K562 (cell line): ENCODE measurements at regions not wholly inside any gene's neighbourhood (a gene's known extent, or its start where the extent isn't known, plus 50 kb on each side); places are given as distances from the start of the nearest gene placed in this dataset.

Experiments used
- CCAR2 ChIP-seq: fragments of 200-400 bp; formaldehyde crosslinking; IDR thresholded peaks from 2 replicates; pipeline ENCODE4 v1.6.1; 2017; ENCODE audit warnings: mild to moderate bottlenecking, low read depth, low read length
- HMG20A ChIP-seq: fragments of 450-650 bp; formaldehyde crosslinking; conservative IDR thresholded peaks from 2 replicates; pipeline ENCODE4 v1.4.0; 2020; ENCODE audit warnings: mild to moderate bottlenecking, mixed read lengths
- KLF1 ChIP-seq: fragments of 450-650 bp; IDR thresholded peaks from 2 replicates; pipeline ENCODE4 v1.6.1; 2016; ENCODE audit warnings: missing genetic modification characterization, missing compliant biosample characterization
- MAFF ChIP-seq: IDR thresholded peaks from 2 replicates; pipeline ENCODE4 v1.6.1; 2012; ENCODE audit warnings: low read length, improper control_type of control experiment
- MTA1 ChIP-seq: fragments of 450-650 bp; IDR thresholded peaks from 2 replicates; pipeline ENCODE4 v1.6.1; 2017; ENCODE audit warnings: borderline replicate concordance
- POLR3A ChIP-seq: IDR thresholded peaks from 2 replicates; pipeline ENCODE4 v1.6.1; 2011; ENCODE audit warnings: borderline replicate concordance, mild to moderate bottlenecking, moderate library complexity; ENCODE audit not compliant: insufficient read length, insufficient read depth; ENCODE audit errors: extremely low read depth
- RBM34 ChIP-seq: fragments of 200-400 bp; formaldehyde crosslinking; IDR thresholded peaks from 2 replicates; pipeline ENCODE4 v1.6.1; 2018; ENCODE audit warnings: low read length, borderline replicate concordance; ENCODE audit not compliant: insufficient read depth
- SFPQ ChIP-seq: fragments of 200-400 bp; formaldehyde crosslinking; IDR thresholded peaks from 2 replicates; pipeline ENCODE4 v1.6.1; 2017; ENCODE audit warnings: mild to moderate bottlenecking, low read depth, low read length, moderate library complexity
- ZNF445 ChIP-seq: fragments of 250-450 bp; sonication (Bioruptor Pico); IDR thresholded peaks from 2 replicates; pipeline ENCODE4 v1.4.0; 2020; ENCODE audit warnings: low read depth, mild to moderate bottlenecking, moderate library complexity
- ZNF655 ChIP-seq: fragments of 250-450 bp; sonication (Bioruptor Pico); IDR thresholded peaks from 2 replicates; pipeline ENCODE4 v1.5.0; 2021

GRCh38 chr10:125468278-125468677, 214.7 kb downstream of the TEX36 start (continued):
- TF ChIP-seq SFPQ (no peak), KLF1 (tag) (no peak), POLR3A (no peak), HMG20A (CRISPR knock-in tag) (no peak), MAFF (no peak), MTA1 (no peak), RBM34 (no peak), CCAR2 (no peak), ZNF655 (CRISPR knock-in tag) (no peak), ZNF445 (no peak)
